Esophagus muscularis mucosa (tissue), 4 donors: ENCODE measurements at regions not wholly inside any gene's neighbourhood (a gene's known extent, or its start where the extent isn't known, plus 50 kb on each side); places are given as distances from the start of the nearest gene placed in this dataset.
"Not testable (repeated sequence)": the region's sequence is repeated elsewhere in the genome, so short reads cannot be mapped to it uniquely, and the experiment has no call there.

Experiments
- DNase-seq: peaks from one replicate; pipeline ENCODE4 v3.0.0-alpha.2; 2017; ENCODE audit errors: extremely low spot score
- H3K27ac ChIP-seq, 4 donors: fragments of 200-600 bp; sonication (generic); replicated peaks in 1 of 4; 1 replicate in 3 of 4; 2 replicates in 1 of 4; pipeline ENCODE4 v1.5.1; 2016 to 2019; ENCODE audit warnings: mild to moderate bottlenecking in 1 of 4
- H3K27me3 ChIP-seq, 4 donors: fragments of 200-600 bp; sonication (generic); one replicate each; pipeline versions ENCODE4 v1.5.1 to v1.6.0; 2016 to 2019
- H3K36me3 ChIP-seq, 4 donors: fragments of 200-600 bp; sonication (generic); one replicate each; pipeline ENCODE4 v1.5.1; 2016 to 2019
- H3K4me1 ChIP-seq, 4 donors: fragments of 200-600 bp; sonication (generic); one replicate each; pipeline ENCODE4 v1.5.1; 2016 to 2019
- H3K4me3 ChIP-seq, 4 donors: fragments of 200-600 bp; sonication (generic); 1 replicate in 2 of 4; 2 replicates in 2 of 4; pipeline ENCODE4 v1.5.1; 2016 to 2019; ENCODE audit warnings: mild to moderate bottlenecking in 4 of 4, moderate library complexity in 1 of 4
- H3K9me3 ChIP-seq, 4 donors: fragments of 200-600 bp; sonication (generic); 1 replicate in 3 of 4; 2 replicates in 1 of 4; pipeline ENCODE4 v1.5.1; 2016 to 2019
- CTCF ChIP-seq, 3 experiments: fragments of 200-600 bp in 2 of 3; fragments of 450-650 bp in 1 of 3; sonication (generic) in 2 of 3; IDR thresholded peaks; one replicate each; pipeline ENCODE4 v1.5.1; 2017 to 2019; ENCODE audit warnings: antibody characterized with exemption in 3 of 3, mild to moderate bottlenecking in 2 of 3, moderate library complexity in 1 of 3
- EP300 ChIP-seq: sonication (generic); formaldehyde crosslinking; IDR thresholded peaks from one replicate; pipeline ENCODE4 v1.6.1; 2017; ENCODE audit warnings: antibody characterized with exemption
- POLR2A ChIP-seq: fragments of 450-650 bp; IDR thresholded peaks from one replicate; pipeline ENCODE4 v1.6.1; 2017; ENCODE audit warnings: antibody characterized with exemption, moderate library complexity, mild to moderate bottlenecking, low read depth
- POLR2AphosphoS5 ChIP-seq, 2 donors: sonication (generic); formaldehyde crosslinking; IDR thresholded peaks; one replicate each; pipeline ENCODE4 v1.6.1; 2017; ENCODE audit warnings: antibody characterized with exemption in 2 of 2
- WGBS: methylation state at CpG from one replicate; pipeline ENCODE4 v1.1.5; 2018; 5-methylcytosine and 5-hydroxymethylcytosine counted together
- intact Hi-C: fragments of 100-400 bp; cut with DNase I; formaldehyde crosslinking; loops from one replicate; pipeline ENCODE4 v1.15.1; 2023

- H3K4me1 ChIP-seq: no peaks in the 10 kb centered on the region
- H3K36me3 ChIP-seq: no peaks in the 10 kb centered on the region
- no peak overlapping the region for H3K4me3 ChIP-seq
- intact Hi-C loops: no loop called here
- no peak for DNase-seq
- no peak overlapping the region for H3K27ac ChIP-seq
- WGBS: 90% methylated on average over 6 of the region's 6 CpGs
- no peaks in the 10 kb centered on the region for H3K9me3 ChIP-seq
- TF ChIP-seq CTCF (IDR thresholded peaks at IDR 0.05) (no peak), EP300 (no peak), POLR2AphosphoS5 (IDR thresholded peaks at IDR 0.05) (no peak), POLR2A (no peak)
- peaks cover 0 to 24% (median 0%) of the 10 kb centered on the region in 4 donors for H3K27me3 ChIP-seq
Observed at GRCh38 chr17:33701910-33702309, 408.8 kb upstream of the ASIC2 start.

GRCh38 chr17:33704856-33705255, 411.8 kb upstream of the ASIC2 start:
- no peak overlapping the region for H3K27ac ChIP-seq
- no peak overlapping the region for H3K4me3 ChIP-seq
- peaks cover 0 to 22% (median 0%) of the 10 kb centered on the region in 4 donors for H3K27me3 ChIP-seq
- H3K9me3 ChIP-seq: no peaks in the 10 kb centered on the region
- no peak for DNase-seq
- 69% methylated on average over 2 of the region's 2 CpGs for WGBS
- H3K4me1 ChIP-seq: no peaks in the 10 kb centered on the region
- intact Hi-C loops: no loop called here
- H3K36me3 ChIP-seq: no peaks in the 10 kb centered on the region
- TF ChIP-seq POLR2AphosphoS5 (IDR thresholded peaks at IDR 0.05) (no peak), EP300 (no peak), POLR2A (no peak), CTCF (IDR thresholded peaks at IDR 0.05) (no peak)

GRCh38 chr17:33709881-33710280, 416.8 kb upstream of the ASIC2 start:
- H3K27me3 ChIP-seq: peaks cover 0 to 12% (median 0%) of the 10 kb centered on the region in 4 donors
- no peaks in the 10 kb centered on the region for H3K36me3 ChIP-seq
- no peaks in the 10 kb centered on the region for H3K4me1 ChIP-seq
- no peaks in the 10 kb centered on the region for H3K9me3 ChIP-seq
- no peak for TF ChIP-seq CTCF (IDR thresholded peaks at IDR 0.05)
- no peak for TF ChIP-seq POLR2AphosphoS5 (IDR thresholded peaks at IDR 0.05)
- TF ChIP-seq EP300: no peak
- no peak for TF ChIP-seq POLR2A
- no peak overlapping the region for H3K4me3 ChIP-seq
- no peak for DNase-seq
- no peak overlapping the region for H3K27ac ChIP-seq
- intact Hi-C loops: no loop called here
- 65% methylated on average over 2 of the region's 2 CpGs for WGBS

GRCh38 chr17:33712120-33712519, 419.0 kb upstream of the ASIC2 start:
- Histone ChIP-seq H3K36me3 (no peaks in the 10 kb centered on the region), H3K27me3 (peaks cover 0 to 18% (median 0%) of the 10 kb centered on the region in 4 donors), H3K4me1 (no peaks in the 10 kb centered on the region), H3K27ac (no peak overlapping the region), H3K4me3 (no peak overlapping the region), H3K9me3 (no peaks in the 10 kb centered on the region)
- WGBS: 87% methylated on average over 2 of the region's 2 CpGs
- TF ChIP-seq CTCF (IDR thresholded peaks at IDR 0.05) (no peak), POLR2A (no peak), EP300 (no peak), POLR2AphosphoS5 (IDR thresholded peaks at IDR 0.05) (no peak)
- no peak for DNase-seq
- intact Hi-C loops: no loop called here

GRCh38 chr17:33716957-33717356, 423.9 kb upstream of the ASIC2 start:
- WGBS: 63% methylated on average over 2 of the region's 2 CpGs
- H3K27me3 ChIP-seq: peaks cover 0 to 25% (median 0%) of the 10 kb centered on the region in 4 donors
- TF ChIP-seq EP300 (no peak), CTCF (IDR thresholded peaks at IDR 0.05) (no peak), POLR2AphosphoS5 (IDR thresholded peaks at IDR 0.05) (no peak), POLR2A (no peak)
- no peaks in the 10 kb centered on the region for H3K4me1 ChIP-seq
- H3K4me3 ChIP-seq: no peak overlapping the region
- DNase-seq: no peak
- no peaks in the 10 kb centered on the region for H3K36me3 ChIP-seq
- intact Hi-C loops: no loop called here
- no peak overlapping the region for H3K27ac ChIP-seq
- H3K9me3 ChIP-seq: no peaks in the 10 kb centered on the region

GRCh38 chr17:33723736-33724135, 430.6 kb upstream of the ASIC2 start:
- 55% methylated on average over 3 of the region's 3 CpGs for WGBS
- H3K27me3 ChIP-seq: peaks cover 0 to 46% (median 3%) of the 10 kb centered on the region in 4 donors
- H3K4me1 ChIP-seq, DNase-seq, H3K4me3 ChIP-seq, intact Hi-C loops, H3K27ac ChIP-seq, H3K36me3 ChIP-seq, H3K9me3 ChIP-seq: not testable (repeated sequence)
